K562 (cell line): ENCODE measurements at regions not wholly inside any gene's neighbourhood (a gene's known extent, or its start where the extent isn't known, plus 50 kb on each side); places are given as distances from the start of the nearest gene placed in this dataset.

Source experiments
- ATAC-seq: fragments of 200-7000 bp; cut with Tn5 transposase; 3 replicates; pipeline ENCODE4 v1.9.1; 2020; ENCODE audit warnings: moderate library complexity
- BruUV-seq: library from RNA; stranded (reverse); fragments of 400-500 nt; replicated peaks from 2 replicates; lab custom pipeline; 2021; lab: Mats Ljungman, UMichigan
- CTCF ChIA-PET: fragments of 300-600 bp; formaldehyde crosslinking; extraction: SDS; loops from one replicate; lab custom pipeline; 2021; ENCODE audit warnings: low intra/inter-chr PET ratio; lab: Yijun Ruan, JAX
- POLR2A ChIA-PET: fragments of 300-600, 350-650 bp; sonication (Branson Sonifier 250); formaldehyde crosslinking; extraction: SDS; loops from one replicate; lab custom pipeline; 2021; ENCODE audit warnings: antibody characterized with exemption, inconsistent platforms; lab: Yijun Ruan, JAX
- DNase-seq, 4 experiments: peaks; one replicate each; pipeline versions ENCODE4 v3.0.0 to v3.0.0-alpha.2; 2011 to 2018; ENCODE audit warnings: low spot score in 3 of 4, mixed read lengths in 3 of 4; ENCODE audit errors: extremely low read depth in 1 of 4
- FAIRE-seq: peaks from 2 replicates; lab custom pipeline; 2011; peaks lifted over from hg19 to GRCh38; lab: Jason Lieb, UNC
- H2AFZ ChIP-seq: 2 replicates; pipeline ENCODE4 v1.6.0; 2011; ENCODE audit warnings: low read depth, low read length, control low read depth, inconsistent platforms
- H3K27ac ChIP-seq: fragments of 200-600 bp; 3 replicates; pipeline ENCODE4 v1.8.0; 2011; ENCODE audit warnings: low read depth, mild to moderate bottlenecking, control low read depth, inconsistent platforms, low read length, moderate library complexity, mixed read lengths; ENCODE audit errors: extremely low read depth
- H3K27me3 ChIP-seq, 2 experiments: fragments of 300-600 bp in 1 of 2; 2 replicates in 1 of 2; 3 replicates in 1 of 2; pipeline versions ENCODE4 v1.6.0 to v1.8.0; 2011; ENCODE audit warnings: inconsistent platforms in 2 of 2, low read length in 2 of 2, mild to moderate bottlenecking in 1 of 2, mixed read lengths in 1 of 2, moderate library complexity in 1 of 2; ENCODE audit not compliant: control insufficient read depth in 2 of 2, insufficient read depth in 2 of 2
- H3K36me3 ChIP-seq: fragments of 300-600 bp; 3 replicates; pipeline ENCODE4 v1.8.0; 2011; ENCODE audit warnings: mild to moderate bottlenecking, low read length, inconsistent platforms; ENCODE audit not compliant: control insufficient read depth, insufficient read depth
- H3K4me1 ChIP-seq, 2 experiments: fragments of 200-600 bp in 1 of 2; replicated peaks in 1 of 2; 2 replicates in 1 of 2; 3 replicates in 1 of 2; pipeline versions ENCODE4 v1.5.1 to v1.8.0; 2011; ENCODE audit warnings: inconsistent platforms in 2 of 2, low read length in 2 of 2, mild to moderate bottlenecking in 1 of 2, mixed read lengths in 1 of 2, moderate library complexity in 1 of 2; ENCODE audit not compliant: control insufficient read depth in 2 of 2, insufficient read depth in 2 of 2
- H3K4me2 ChIP-seq: 2 replicates; pipeline ENCODE4 v1.6.1; 2011; ENCODE audit warnings: low read length, control low read depth, inconsistent platforms, mixed read lengths; ENCODE audit not compliant: insufficient read depth
- H3K4me3 ChIP-seq: fragments of 200-600 bp; sonication (generic), shearing (Covaris generic); 2 replicates; pipeline ENCODE4 v1.5.1; 2016; ENCODE audit warnings: control low read depth, inconsistent platforms
- H3K79me2 ChIP-seq: fragments of 200-600 bp; 3 replicates; pipeline ENCODE4 v1.8.0; 2011; ENCODE audit warnings: low read length, inconsistent platforms; ENCODE audit not compliant: control insufficient read depth, insufficient read depth
- H3K9ac ChIP-seq, 2 experiments: 2 replicates each; pipeline versions ENCODE4 v1.6.0 to v1.6.1; 2011; ENCODE audit warnings: low read depth in 2 of 2, low read length in 2 of 2, control low read depth in 1 of 2, inconsistent platforms in 1 of 2, mild to moderate bottlenecking in 1 of 2, mixed read lengths in 1 of 2; ENCODE audit not compliant: insufficient read depth in 1 of 2
- H3K9me1 ChIP-seq: one replicate; pipeline ENCODE4 v1.6.0; 2011; ENCODE audit warnings: inconsistent platforms, mild to moderate bottlenecking, low read length, moderate library complexity; ENCODE audit not compliant: control insufficient read depth, insufficient read depth
- H3K9me3 ChIP-seq: replicated peaks from 2 replicates; pipeline ENCODE4 v1.5.1; 2011; ENCODE audit warnings: low read depth, low read length, inconsistent platforms; ENCODE audit not compliant: control insufficient read depth, insufficient read depth
- H4K20me1 ChIP-seq: replicated peaks from 2 replicates; pipeline ENCODE4 v1.6.1; 2011; ENCODE audit warnings: low read length, inconsistent platforms, mixed read lengths; ENCODE audit not compliant: control insufficient read depth, insufficient read depth
- E2F5 ChIP-seq: sonication (generic); formaldehyde crosslinking; IDR thresholded peaks from 2 replicates; pipeline ENCODE4 v1.8.0; 2022; ENCODE audit warnings: mild to moderate bottlenecking, missing genetic modification reagents
- PRPF4 ChIP-seq: fragments of 200-400 bp; formaldehyde crosslinking; IDR thresholded peaks from one replicate; pipeline ENCODE4 v1.6.1; 2017; ENCODE audit warnings: low read length, low read depth, mild to moderate bottlenecking; ENCODE audit not compliant: insufficient read depth, poor library complexity, severe bottlenecking
- ZBTB11 ChIP-seq, 3 experiments: fragments of 200-800 bp in 1 of 3; fragments of 250-450 bp in 1 of 3; fragments of 450-650 bp in 1 of 3; sonication (Bioruptor Pico) in 1 of 3; sonication (Bioruptor generic) in 1 of 3; formaldehyde crosslinking in 1 of 3; IDR thresholded peaks; 2 replicates each; pipeline versions ENCODE4 v1.6.1 to v1.8.0; 2016 to 2022; ENCODE audit warnings: mild to moderate bottlenecking in 2 of 3, missing genetic modification characterization in 2 of 3, missing compliant biosample characterization in 1 of 3, moderate library complexity in 1 of 3
- in situ Hi-C: fragments of 300-500 bp; cut with MboI; formaldehyde crosslinking; loops from 4 replicates; pipeline ENCODE4 v1.15.0; 2018; ENCODE audit warnings: inconsistent platforms, mixed read lengths
- intact Hi-C: fragments of 100-400 bp; cut with micrococcal nuclease; formaldehyde crosslinking; loops from 2 replicates; pipeline ENCODE4 v1.14.2; 2022

- TF ChIP-seq ZBTB11 (CRISPR knock-in tag; IDR thresholded peaks at IDR 0.05), result peak in 1 of 3 experiments; percentile 67; a peak in 1 of 6 replicates
- TF ChIP-seq, all 486 proteins: peak for 13
These were observed 55.2 kb upstream of the TOP3B start (continued) for GRCh38 chr22:22037740-22038139.

- FAIRE-seq (no peak), DNase-seq (no peak), ATAC-seq (no peak)
- Histone ChIP-seq H3K9ac (no peak overlapping the region), H3K27me3 (peaks cover 15 to 48% of the 10 kb centered on the region in 2 experiments; a peak in 4 of 5 replicates), H3K4me2 (no peak overlapping the region), H3K79me2 (no peaks in the 10 kb centered on the region), H3K9me3 (no peaks in the 10 kb centered on the region), H3K9me1 (no peaks in the 10 kb centered on the region), H3K36me3 (no peaks in the 10 kb centered on the region), H4K20me1 (peaks cover 23% of the 10 kb centered on the region; the same call in 1 of the 2 replicates), H2AFZ (peak overlapping the region; percentile 66; the same call in 1 of the 2 replicates), H3K4me1 (peaks cover 0 to 13% of the 10 kb centered on the region in 2 experiments; a peak in 4 of 5 replicates), H3K27ac (no peak overlapping the region), H3K4me3 (no peak overlapping the region)
- in situ Hi-C loops, result no loop called here
- intact Hi-C loops, result loop anchor here (10.0 kb wide), 1 partner anchor 388 kb away; no protein-coding TSS in a partner anchor
- POLR2A ChIA-PET, result interaction anchor here (0.5 to 7.9 kb wide), 4 partner anchors 10 to 112 kb away, joined by 3 to 73 read pairs (median 6); no protein-coding TSS in a partner anchor
- CTCF ChIA-PET, result interaction anchor here (1.1 kb wide), 1 partner anchor 100 kb away, joined by 3 read pairs; no protein-coding TSS in a partner anchor
- no TSS peak for BruUV-seq
- TF ChIP-seq E2F5 (CRISPR knock-in tag), result 0 out of 2 replicates have a peak, but pooled peaks have one; percentile 26
- TF ChIP-seq PRPF4, result no peak
These were observed 54.6 kb upstream of the TOP3B start for GRCh38 chr22:22037229-22037628.
